ENCODE measurements at regions not wholly inside any gene's neighbourhood (a gene's known extent, or its start where the extent isn't known, plus 50 kb on each side); places are given as distances from the start of the nearest gene placed in this dataset.

DNA sequence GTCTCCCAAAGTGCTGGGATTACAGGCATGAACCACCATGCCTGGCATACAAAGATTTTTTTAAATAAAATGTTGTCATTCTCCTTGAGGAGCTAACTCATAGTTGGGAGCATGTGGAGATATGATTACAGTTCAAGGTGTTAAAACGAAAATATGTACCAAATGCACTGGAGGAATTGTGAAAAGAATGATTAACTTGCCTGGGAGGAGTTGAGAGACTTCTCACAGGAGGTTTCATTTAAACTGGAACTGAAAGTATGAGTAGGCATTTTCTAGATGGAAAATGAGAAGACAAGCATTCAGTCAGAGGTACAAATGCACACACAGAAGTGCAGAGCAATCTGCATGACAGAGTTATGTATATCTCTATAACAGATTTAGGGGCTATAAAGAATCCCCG is 126.6 kb upstream of the PDE1A start:
- Histone ChIP-seq H3K27me3 (no peaks in the 10 kb centered on the region), H3K4me1 (peaks cover 0 to 6% of the 10 kb centered on the region in 2 donors), H3K4me3 (no peak overlapping the region), H3K27ac (no peak overlapping the region), H3K9me3 (no peaks in the 10 kb centered on the region), H3K36me3 (no peaks in the 10 kb centered on the region)
- intact Hi-C loops (cut with DNase I), result no loop called here
- TF ChIP-seq, protein P1, sequence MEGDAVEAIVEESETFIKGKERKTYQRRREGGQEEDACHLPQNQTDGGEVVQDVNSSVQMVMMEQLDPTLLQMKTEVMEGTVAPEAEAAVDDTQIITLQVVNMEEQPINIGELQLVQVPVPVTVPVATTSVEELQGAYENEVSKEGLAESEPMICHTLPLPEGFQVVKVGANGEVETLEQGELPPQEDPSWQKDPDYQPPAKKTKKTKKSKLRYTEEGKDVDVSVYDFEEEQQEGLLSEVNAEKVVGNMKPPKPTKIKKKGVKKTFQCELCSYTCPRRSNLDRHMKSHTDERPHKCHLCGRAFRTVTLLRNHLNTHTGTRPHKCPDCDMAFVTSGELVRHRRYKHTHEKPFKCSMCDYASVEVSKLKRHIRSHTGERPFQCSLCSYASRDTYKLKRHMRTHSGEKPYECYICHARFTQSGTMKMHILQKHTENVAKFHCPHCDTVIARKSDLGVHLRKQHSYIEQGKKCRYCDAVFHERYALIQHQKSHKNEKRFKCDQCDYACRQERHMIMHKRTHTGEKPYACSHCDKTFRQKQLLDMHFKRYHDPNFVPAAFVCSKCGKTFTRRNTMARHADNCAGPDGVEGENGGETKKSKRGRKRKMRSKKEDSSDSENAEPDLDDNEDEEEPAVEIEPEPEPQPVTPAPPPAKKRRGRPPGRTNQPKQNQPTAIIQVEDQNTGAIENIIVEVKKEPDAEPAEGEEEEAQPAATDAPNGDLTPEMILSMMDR (IDR thresholded peaks at IDR 0.05), result no peak
- DNase-seq (ENCODE audit: low spot score in 2 of 2), result no peak

DNA sequence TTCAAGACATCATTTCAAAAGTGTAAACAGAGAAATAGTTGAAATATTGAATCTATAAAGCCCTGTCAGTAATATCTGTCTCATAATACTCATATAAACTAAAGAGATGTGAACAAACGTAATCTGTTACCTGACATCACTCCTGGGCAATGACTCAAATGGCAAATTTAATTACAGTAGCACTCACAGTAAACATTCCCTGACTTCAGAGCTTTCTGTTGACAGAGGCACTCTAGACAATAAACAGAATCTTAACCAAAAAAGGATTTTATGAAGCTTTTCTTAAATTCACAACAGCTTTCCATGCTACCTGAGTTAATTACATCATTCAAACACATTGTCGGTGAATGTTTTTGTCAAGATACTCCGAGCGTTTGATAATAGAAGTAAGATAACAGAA is 128.1 kb upstream of the PDE1A start:
- intact Hi-C loops (cut with DNase I), result no loop called here
- Histone ChIP-seq H3K4me3 (no peak overlapping the region), H3K9me3 (no peaks in the 10 kb centered on the region), H3K27ac (no peak overlapping the region), H3K36me3 (no peaks in the 10 kb centered on the region), H3K4me1 (peaks cover 0 to 5% of the 10 kb centered on the region in 2 donors), H3K27me3 (no peaks in the 10 kb centered on the region)
- no peak for DNase-seq (ENCODE audit: low spot score in 2 of 2)
- TF ChIP-seq, protein P1 (IDR thresholded peaks at IDR 0.05), result no peak

DNA sequence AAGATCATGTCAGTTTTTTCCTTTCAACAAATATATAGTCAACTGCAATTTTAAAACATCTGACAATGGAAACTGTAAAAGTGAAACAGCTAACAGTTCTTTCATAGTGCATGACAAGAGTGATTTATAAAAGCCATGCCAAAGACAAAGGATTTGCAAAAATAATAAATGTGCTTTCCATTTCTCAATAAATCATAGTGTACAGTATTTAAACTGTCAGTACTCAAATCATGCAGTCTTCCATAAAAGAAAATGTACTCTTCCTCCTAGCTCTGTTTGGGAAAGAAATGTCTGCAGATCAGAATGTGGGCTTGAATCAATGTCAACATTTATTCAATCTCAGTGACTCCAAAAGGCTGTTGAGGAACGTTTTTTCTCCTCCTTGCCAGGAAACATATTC is 131.7 kb upstream of the PDE1A start:
- Histone ChIP-seq H3K9me3 (no peaks in the 10 kb centered on the region), H3K27ac (no peak overlapping the region), H3K27me3 (no peaks in the 10 kb centered on the region), H3K4me3 (no peak overlapping the region), H3K4me1 (no peaks in the 10 kb centered on the region), H3K36me3 (no peaks in the 10 kb centered on the region)
- DNase-seq (ENCODE audit: low spot score in 2 of 2), result no peak
- intact Hi-C loops (cut with DNase I), result no loop called here
- TF ChIP-seq, protein P1 (IDR thresholded peaks at IDR 0.05), result no peak

DNA sequence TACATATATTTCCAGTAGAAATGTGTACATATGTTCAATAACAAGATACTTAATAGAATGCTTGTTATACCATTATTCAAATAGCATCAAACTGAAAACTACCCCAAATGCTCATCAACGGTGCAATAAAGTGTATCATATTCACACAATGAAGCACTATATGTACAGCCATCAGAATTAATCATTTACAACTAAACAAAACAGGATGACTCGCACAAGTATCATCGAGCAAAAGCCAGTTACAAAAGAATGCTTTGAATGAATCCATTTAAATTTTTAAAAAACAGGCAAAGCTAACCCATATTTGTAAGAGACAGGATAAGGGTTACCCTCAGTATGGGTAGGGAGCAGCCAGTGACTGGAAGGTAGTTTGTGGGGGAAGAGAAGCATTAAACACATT is 132.8 kb upstream of the PDE1A start:
- Histone ChIP-seq H3K4me3 (no peak overlapping the region), H3K27ac (no peak overlapping the region), H3K27me3 (no peaks in the 10 kb centered on the region), H3K4me1 (no peaks in the 10 kb centered on the region), H3K36me3 (no peaks in the 10 kb centered on the region), H3K9me3 (no peaks in the 10 kb centered on the region)
- no peak for DNase-seq (ENCODE audit: low spot score in 2 of 2)
- intact Hi-C loops (cut with DNase I), result no loop called here
- TF ChIP-seq, protein P1 (IDR thresholded peaks at IDR 0.05), result no peak

DNA sequence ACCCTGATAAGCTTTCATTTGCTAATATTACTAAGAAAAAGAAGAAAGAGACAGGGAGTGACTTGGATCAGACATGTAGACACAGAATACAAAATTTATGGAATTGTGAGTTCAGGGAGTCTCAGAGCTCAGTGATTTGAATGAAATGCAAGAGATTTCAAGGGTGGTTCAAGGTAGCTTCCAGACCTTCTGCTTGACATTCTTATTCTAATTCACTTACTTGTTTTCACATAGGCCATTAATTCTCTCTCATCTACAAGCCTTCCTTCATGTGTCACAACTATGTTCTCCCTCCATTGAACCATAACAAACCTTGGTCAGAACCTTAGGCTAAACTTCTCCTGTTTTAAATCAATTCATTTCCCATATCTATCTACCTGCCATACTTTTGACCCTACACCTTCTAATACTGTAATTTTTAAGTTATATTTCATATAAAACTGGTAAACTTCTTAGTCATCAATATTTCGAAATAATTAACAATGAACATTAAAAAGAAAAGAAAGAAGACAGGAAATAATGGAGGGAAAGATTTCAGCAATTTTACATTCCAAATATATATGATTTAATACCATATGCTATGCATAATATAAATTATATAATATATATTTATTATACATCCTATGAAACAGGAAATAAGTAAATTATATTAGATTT is 139.2 kb upstream of the PDE1A start:
- intact Hi-C loops (cut with DNase I), result no loop called here
- no peak for DNase-seq (ENCODE audit: low spot score in 2 of 2)
- H3K4me3 ChIP-seq, result no peak overlapping the region
- H3K27ac ChIP-seq, result no peak overlapping the region
- no peaks in the 10 kb centered on the region for H3K36me3 ChIP-seq
- no peaks in the 10 kb centered on the region for H3K9me3 ChIP-seq
- TF ChIP-seq, protein P1 (IDR thresholded peaks at IDR 0.05), result no peak
- no peaks in the 10 kb centered on the region for H3K4me1 ChIP-seq
- H3K27me3 ChIP-seq, result no peaks in the 10 kb centered on the region

DNA sequence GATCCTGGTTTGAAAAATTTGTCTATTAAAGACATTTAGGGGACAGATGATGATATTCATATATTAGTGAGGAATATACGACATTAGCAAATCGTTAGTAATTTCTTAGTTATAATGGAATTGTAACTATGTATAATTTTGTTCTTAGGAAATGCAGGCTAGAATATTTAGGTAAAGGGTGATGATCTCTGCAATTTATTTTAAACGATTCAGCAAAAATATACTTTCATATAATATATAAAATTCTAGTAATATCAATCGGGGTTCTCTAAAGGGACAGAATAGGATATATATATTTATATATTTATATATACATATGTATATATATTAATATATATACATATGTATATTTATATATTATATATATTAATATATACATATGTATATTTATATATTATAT is 142.5 kb upstream of the DNAJC10 start:
- intact Hi-C loops (cut with DNase I), result no loop called here
- Histone ChIP-seq H3K4me3 (no peak overlapping the region), H3K9me3 (no peaks in the 10 kb centered on the region)

More for the DNA sequence above, 142.5 kb upstream of the DNAJC10 start:
- Histone ChIP-seq H3K27ac (no peak overlapping the region), H3K4me1 (no peaks in the 10 kb centered on the region), H3K27me3 (no peaks in the 10 kb centered on the region), H3K36me3 (no peaks in the 10 kb centered on the region)
- TF ChIP-seq, protein P1 (IDR thresholded peaks at IDR 0.05), result no peak
- no peak for DNase-seq (ENCODE audit: low spot score in 2 of 2)

All from ascending aorta (tissue), 2 donors.